BJ (cell line): ENCODE measurements at regions not wholly inside any gene's neighbourhood (a gene's known extent, or its start where the extent isn't known, plus 50 kb on each side); places are given as distances from the start of the nearest gene placed in this dataset.

Source experiments
- CTCF ChIA-PET: fragments of 350-600 bp; formaldehyde crosslinking; extraction: SDS; loops from one replicate; lab custom pipeline; 2021; ENCODE audit warnings: antibody characterized with exemption, inconsistent platforms; lab: Yijun Ruan, JAX
- POLR2A ChIA-PET: fragments of 300-600 bp; sonication (Branson Sonifier 250); formaldehyde crosslinking; extraction: SDS; loops from one replicate; lab custom pipeline; 2021; ENCODE audit warnings: antibody characterized with exemption; lab: Charles Lee
- DNase-seq: peaks from one replicate; pipeline ENCODE4 v3.0.0-alpha.2; 2011; ENCODE audit warnings: low read depth
- H3K27me3 ChIP-seq: 2 replicates; pipeline ENCODE4 v1.6.0; 2011; ENCODE audit warnings: low read length; ENCODE audit not compliant: control insufficient read depth, insufficient read depth
- H3K36me3 ChIP-seq: 2 replicates; pipeline ENCODE4 v1.5.1; 2011; ENCODE audit warnings: low read length; ENCODE audit not compliant: control insufficient read depth, insufficient read depth
- H3K4me3 ChIP-seq: 2 replicates; pipeline ENCODE4 v1.5.1; 2011; ENCODE audit warnings: low read depth, mild to moderate bottlenecking, control low read depth, low read length
- TF ChIP-seq, protein P1 (sequence below): IDR thresholded peaks from 2 replicates; pipeline ENCODE4 v1.5.1; 2011; ENCODE audit warnings: low read depth, mild to moderate bottlenecking, control low read depth, inconsistent platforms, low read length, moderate library complexity; ENCODE audit not compliant: insufficient read depth

DNA sequence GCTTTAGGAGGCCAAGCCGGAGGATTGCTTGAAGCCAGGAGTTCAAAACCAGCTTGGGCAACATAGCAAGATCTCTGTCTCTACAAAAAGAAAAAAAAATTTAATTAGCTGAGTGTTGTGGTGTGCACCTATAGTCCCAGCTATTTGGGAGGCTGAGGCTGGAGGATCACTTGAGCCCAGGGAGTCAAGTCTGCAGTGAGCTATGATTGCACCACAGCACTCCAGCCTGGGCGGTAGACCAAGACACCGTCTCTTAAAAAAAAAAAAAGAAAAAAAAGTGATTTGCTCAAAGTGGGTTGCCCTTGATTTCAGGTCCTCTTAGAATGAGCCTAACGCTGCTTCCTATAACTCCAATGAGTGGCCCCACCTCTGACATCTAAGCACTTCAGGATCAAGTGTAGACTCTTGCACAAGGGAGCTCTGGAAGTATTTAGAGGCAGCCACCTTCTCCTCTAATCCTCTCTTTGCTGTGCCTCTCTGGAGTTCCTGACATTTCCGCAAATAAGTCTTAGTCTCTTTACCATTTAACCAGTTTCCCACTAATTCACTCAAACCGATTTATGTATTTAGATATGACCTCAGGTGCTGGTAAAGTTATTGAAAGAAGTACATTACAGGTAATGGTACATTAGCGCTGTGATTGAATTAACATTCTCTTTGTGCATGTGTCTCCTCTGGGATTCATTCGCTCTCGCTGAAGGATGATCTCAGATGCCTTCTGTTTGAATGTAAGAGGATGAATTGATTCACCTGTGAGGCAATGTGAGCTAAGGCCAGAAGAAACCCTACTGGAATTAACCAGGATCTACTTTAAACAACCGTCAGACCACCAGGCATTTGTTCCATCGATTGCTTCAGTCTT is 60.8 kb upstream of the CELF2 start:
- TF ChIP-seq, protein P1, sequence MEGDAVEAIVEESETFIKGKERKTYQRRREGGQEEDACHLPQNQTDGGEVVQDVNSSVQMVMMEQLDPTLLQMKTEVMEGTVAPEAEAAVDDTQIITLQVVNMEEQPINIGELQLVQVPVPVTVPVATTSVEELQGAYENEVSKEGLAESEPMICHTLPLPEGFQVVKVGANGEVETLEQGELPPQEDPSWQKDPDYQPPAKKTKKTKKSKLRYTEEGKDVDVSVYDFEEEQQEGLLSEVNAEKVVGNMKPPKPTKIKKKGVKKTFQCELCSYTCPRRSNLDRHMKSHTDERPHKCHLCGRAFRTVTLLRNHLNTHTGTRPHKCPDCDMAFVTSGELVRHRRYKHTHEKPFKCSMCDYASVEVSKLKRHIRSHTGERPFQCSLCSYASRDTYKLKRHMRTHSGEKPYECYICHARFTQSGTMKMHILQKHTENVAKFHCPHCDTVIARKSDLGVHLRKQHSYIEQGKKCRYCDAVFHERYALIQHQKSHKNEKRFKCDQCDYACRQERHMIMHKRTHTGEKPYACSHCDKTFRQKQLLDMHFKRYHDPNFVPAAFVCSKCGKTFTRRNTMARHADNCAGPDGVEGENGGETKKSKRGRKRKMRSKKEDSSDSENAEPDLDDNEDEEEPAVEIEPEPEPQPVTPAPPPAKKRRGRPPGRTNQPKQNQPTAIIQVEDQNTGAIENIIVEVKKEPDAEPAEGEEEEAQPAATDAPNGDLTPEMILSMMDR: no peak
- no peaks in the 10 kb centered on the region for H3K36me3 ChIP-seq
- POLR2A ChIA-PET: no interaction called here

DNA sequence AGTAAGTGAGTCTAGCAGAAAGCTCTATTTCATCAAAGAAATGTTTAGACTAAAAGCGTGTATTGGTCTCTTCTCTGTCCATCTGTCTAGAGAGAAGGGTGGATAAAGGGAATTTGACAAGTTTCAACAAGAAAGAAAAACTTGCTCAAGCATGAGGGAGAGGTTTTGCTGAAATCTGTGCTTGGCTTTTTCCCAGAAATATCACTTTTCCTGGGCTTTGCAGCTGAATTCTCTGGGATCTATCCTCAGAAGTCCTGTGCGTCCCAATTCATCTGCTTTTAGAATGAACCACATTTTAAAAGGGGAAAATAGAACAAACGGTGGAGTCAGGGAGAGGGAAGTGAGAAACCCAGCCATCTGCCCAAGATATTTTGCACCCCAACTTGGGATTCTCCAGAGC is 59.6 kb upstream of the CELF2 start:
- ChIA-PET CTCF (no interaction called here), POLR2A (no interaction called here)
- no peak overlapping the region for H3K4me3 ChIP-seq
- no peaks in the 10 kb centered on the region for H3K27me3 ChIP-seq
- TF ChIP-seq, protein P1: no peak
- DNase-seq: no peak
- H3K36me3 ChIP-seq: no peaks in the 10 kb centered on the region

More for the DNA sequence above, 60.8 kb upstream of the CELF2 start:
- Histone ChIP-seq H3K4me3 (no peak overlapping the region), H3K27me3 (no peaks in the 10 kb centered on the region)
- CTCF ChIA-PET: interaction anchor here (0.9 to 1.5 kb wide), 2 partner anchors 18 to 66 kb away, joined by 3 read pairs; no protein-coding TSS in a partner anchor
- no peak for DNase-seq

DNA sequence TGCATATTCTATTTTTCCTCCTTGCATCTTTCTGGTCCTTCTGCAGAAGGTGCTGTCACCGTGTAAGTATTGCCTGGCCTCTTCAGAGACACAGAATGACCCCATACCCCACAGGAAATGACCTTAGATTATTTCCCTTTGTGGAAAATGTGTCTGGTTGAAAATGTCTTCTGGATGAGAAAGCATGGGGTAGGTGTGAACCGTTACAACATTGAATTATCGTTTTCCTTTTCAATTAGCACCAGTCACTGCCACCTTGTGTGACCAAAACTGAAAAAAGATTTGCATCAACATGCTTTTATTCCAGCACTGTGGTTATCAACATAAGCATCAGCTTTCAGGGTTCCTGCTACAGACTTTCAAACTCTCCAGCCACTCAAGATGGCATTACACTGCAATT is 58.0 kb upstream of the CELF2 start:
- ChIA-PET POLR2A (no interaction called here), CTCF (no interaction called here)
- no peak overlapping the region for H3K4me3 ChIP-seq
- H3K36me3 ChIP-seq: no peaks in the 10 kb centered on the region
- TF ChIP-seq, protein P1: no peak
- H3K27me3 ChIP-seq: no peaks in the 10 kb centered on the region
- DNase-seq: no peak

DNA sequence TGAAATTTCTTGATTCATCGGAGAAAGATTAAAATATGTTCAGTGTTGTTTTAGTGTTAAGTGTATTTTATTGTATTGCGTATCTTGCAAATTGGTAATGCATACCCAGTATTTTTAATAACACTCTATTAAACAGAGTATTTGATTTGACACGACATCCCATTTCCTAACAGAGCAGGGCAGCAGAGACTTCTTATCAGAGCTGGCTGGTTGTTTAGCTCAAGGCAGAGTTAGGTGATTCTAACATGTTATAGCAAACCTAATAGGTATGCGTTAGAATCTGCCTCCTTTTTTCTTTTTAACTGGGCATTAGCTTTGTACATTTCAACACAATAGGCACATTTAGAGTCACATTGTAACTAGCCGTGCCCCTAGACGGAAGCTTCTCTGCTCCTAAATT is 57.1 kb upstream of the CELF2 start:
- H3K36me3 ChIP-seq: no peaks in the 10 kb centered on the region
- POLR2A ChIA-PET: no interaction called here
- no peak for DNase-seq
- no peaks in the 10 kb centered on the region for H3K27me3 ChIP-seq
- TF ChIP-seq, protein P1: no peak
- CTCF ChIA-PET: no interaction called here
- H3K4me3 ChIP-seq: no peak overlapping the region

DNA sequence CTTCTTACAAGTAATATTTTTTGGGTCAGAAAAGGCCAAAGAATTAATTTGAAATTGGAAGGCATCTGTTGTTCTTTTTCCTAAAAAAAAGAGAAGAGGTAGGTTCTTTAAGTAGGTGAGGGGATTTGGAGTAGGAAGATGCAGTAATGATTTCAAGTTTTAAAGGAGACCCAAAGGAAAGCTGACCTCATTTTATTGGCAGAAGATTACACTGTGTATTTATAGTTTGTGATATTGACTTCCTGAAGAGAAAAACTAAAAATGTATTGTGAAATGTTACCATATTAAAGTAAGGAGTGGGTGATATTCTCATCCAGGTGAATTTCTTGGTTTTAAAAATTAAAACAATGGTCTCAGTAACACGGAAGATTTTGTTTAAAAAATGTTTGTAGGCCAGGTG is 56.6 kb upstream of the CELF2 start:
- Histone ChIP-seq H3K27me3 (no peaks in the 10 kb centered on the region), H3K4me3 (no peak overlapping the region), H3K36me3 (no peaks in the 10 kb centered on the region)
- TF ChIP-seq, protein P1: no peak
- DNase-seq: no peak
- ChIA-PET CTCF (no interaction called here), POLR2A (no interaction called here)
